SJSA1 (cell line): ENCODE measurements at regions not wholly inside any gene's neighbourhood (a gene's known extent, or its start where the extent isn't known, plus 50 kb on each side); places are given as distances from the start of the nearest gene placed in this dataset.
"Not testable (repeated sequence)": the region's sequence is repeated elsewhere in the genome, so short reads cannot be mapped to it uniquely, and the experiment has no call there.

Experiments
- DNase-seq, 2 experiments: peaks; one replicate each; pipeline ENCODE4 v3.0.0-alpha.2; 2015 to 2020; ENCODE audit warnings: low spot score in 2 of 2, low read depth in 1 of 2
- H3K27ac ChIP-seq: fragments of 250-450 bp; sonication (Bioruptor Pico); 2 replicates; pipeline ENCODE4 v1.5.1; 2020; ENCODE audit warnings: mild to moderate bottlenecking, moderate library complexity
- H3K27me3 ChIP-seq: fragments of 250-450 bp; sonication (Bioruptor Pico); replicated peaks from 2 replicates; pipeline ENCODE4 v1.5.1; 2020; ENCODE audit warnings: mild to moderate bottlenecking, moderate library complexity
- H3K36me3 ChIP-seq: fragments of 250-450 bp; sonication (Bioruptor Pico); 2 replicates; pipeline ENCODE4 v1.5.1; 2020; ENCODE audit warnings: mild to moderate bottlenecking
- H3K4me1 ChIP-seq: fragments of 250-450 bp; sonication (Bioruptor Pico); replicated peaks from 2 replicates; pipeline ENCODE4 v1.6.1; 2021; ENCODE audit warnings: mild to moderate bottlenecking
- H3K4me3 ChIP-seq: fragments of 250-450 bp; sonication (Bioruptor Pico); 2 replicates; pipeline ENCODE4 v1.5.1; 2020; ENCODE audit warnings: mild to moderate bottlenecking
- H3K9me3 ChIP-seq: fragments of 250-450 bp; sonication (Bioruptor Pico); replicated peaks from 2 replicates; pipeline ENCODE4 v1.5.1; 2020; ENCODE audit warnings: mild to moderate bottlenecking

GRCh38 chr18:77380695-77381094, 131.0 kb downstream of the GALR1 start:
- Histone ChIP-seq H3K4me1 (no peaks in the 10 kb centered on the region), H3K27ac (no peak overlapping the region), H3K36me3 (no peaks in the 10 kb centered on the region), H3K9me3 (no peaks in the 10 kb centered on the region), H3K27me3 (no peaks in the 10 kb centered on the region; the same call in 1 of the 2 replicates), H3K4me3 (no peak overlapping the region)
- DNase-seq: no peak

GRCh38 chr18:77392321-77392720, 142.7 kb downstream of the GALR1 start:
- no peak overlapping the region for H3K4me3 ChIP-seq
- no peaks in the 10 kb centered on the region for H3K9me3 ChIP-seq
- DNase-seq: no peak
- H3K27ac ChIP-seq: no peak overlapping the region
- H3K4me1 ChIP-seq: no peaks in the 10 kb centered on the region
- no peaks in the 10 kb centered on the region for H3K36me3 ChIP-seq
- H3K27me3 ChIP-seq: no peaks in the 10 kb centered on the region

DNA sequence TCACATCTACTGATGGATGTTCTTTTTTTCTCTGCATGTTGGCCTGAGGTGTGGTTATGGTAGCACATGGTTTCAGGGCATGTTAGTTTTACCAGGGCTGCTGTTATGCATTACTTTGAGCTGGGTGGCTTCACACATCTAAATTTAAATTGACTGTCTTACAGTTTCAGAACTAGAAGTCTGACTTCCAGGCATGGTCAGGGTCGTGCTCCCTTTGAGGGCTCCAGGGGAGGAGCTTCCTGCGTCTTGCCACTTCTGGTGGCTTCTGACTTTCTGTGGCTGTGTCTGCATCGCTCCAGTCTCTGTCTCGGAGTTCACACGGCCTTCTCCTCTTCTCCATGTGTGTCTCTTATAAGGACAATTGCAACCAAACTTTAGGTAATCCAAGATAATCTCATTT, 143.9 kb downstream of the GALR1 start:
- Histone ChIP-seq H3K9me3 (no peaks in the 10 kb centered on the region), H3K36me3 (no peaks in the 10 kb centered on the region), H3K4me1 (no peaks in the 10 kb centered on the region), H3K27ac (no peak overlapping the region), H3K27me3 (no peaks in the 10 kb centered on the region), H3K4me3 (no peak overlapping the region)
- no peak for DNase-seq

GRCh38 chr18:77395953-77396352, 146.3 kb downstream of the GALR1 start:
- Histone ChIP-seq H3K4me1 (no peaks in the 10 kb centered on the region), H3K36me3 (no peaks in the 10 kb centered on the region), H3K27ac (no peak overlapping the region), H3K9me3 (peaks cover 3% of the 10 kb centered on the region; the same call in 1 of the 2 replicates), H3K27me3 (no peaks in the 10 kb centered on the region), H3K4me3 (no peak overlapping the region)
- no peak for DNase-seq

DNA sequence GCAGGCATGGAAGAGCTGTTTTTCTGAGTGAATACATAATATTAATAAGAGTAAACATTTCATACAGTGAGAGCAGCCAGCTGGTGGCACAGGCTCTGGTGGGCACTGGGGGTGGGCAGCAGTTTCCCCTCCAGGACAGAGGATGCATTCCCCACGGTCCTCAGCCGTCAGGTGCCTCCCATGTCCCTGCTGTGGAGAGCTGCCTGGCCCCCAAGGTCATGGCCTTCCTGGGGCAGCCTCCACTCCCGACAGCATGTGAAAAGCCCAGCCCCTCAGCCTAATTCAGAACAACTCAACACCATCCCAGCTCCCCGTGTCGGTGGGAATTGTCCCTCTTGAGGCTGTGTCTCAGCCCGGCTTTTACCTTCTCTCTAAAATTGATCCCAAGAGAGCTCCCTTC, 147.4 kb downstream of the GALR1 start:
- Histone ChIP-seq H3K27me3 (no peaks in the 10 kb centered on the region), H3K27ac (no peak overlapping the region), H3K9me3 (peaks cover 3% of the 10 kb centered on the region; the same call in 1 of the 2 replicates), H3K4me1 (no peaks in the 10 kb centered on the region), H3K36me3 (no peaks in the 10 kb centered on the region), H3K4me3 (no peak overlapping the region)
- DNase-seq: no peak

- Histone ChIP-seq H3K36me3 (no peaks in the 10 kb centered on the region), H3K4me1 (no peaks in the 10 kb centered on the region), H3K27me3 (no peaks in the 10 kb centered on the region), H3K4me3 (no peak overlapping the region), H3K9me3 (peaks cover 3% of the 10 kb centered on the region; the same call in 1 of the 2 replicates), H3K27ac (no peak overlapping the region)
- no peak for DNase-seq
Measured at GRCh38 chr18:77397617-77398016, 148.0 kb downstream of the GALR1 start.

- Histone ChIP-seq H3K9me3 (peaks cover 3% of the 10 kb centered on the region; the same call in 1 of the 2 replicates), H3K4me1 (no peaks in the 10 kb centered on the region), H3K27me3 (no peaks in the 10 kb centered on the region), H3K4me3 (no peak overlapping the region), H3K36me3 (no peaks in the 10 kb centered on the region), H3K27ac (no peak overlapping the region)
- no peak for DNase-seq
Measured at GRCh38 chr18:77400561-77400960, 150.9 kb downstream of the GALR1 start.

DNA sequence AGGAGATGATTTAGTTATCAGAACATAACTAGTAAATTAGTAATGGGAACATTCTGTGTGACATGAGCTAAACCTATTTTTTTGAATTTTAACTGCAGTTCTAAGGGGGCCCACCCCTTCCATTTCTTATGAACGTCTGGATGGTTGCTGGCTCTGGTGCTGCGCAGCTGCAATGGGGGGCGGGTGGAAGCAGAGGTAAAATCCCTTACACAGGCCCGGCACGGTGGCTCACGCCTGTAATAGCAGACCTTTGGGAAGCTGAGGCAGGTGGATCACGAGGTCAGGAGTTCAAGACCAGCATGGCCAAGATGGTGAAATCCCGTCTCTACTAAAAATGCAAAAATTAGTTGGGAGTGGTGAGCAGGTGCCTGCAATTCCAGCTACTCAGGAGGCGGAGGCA, 151.5 kb downstream of the GALR1 start:
- H3K27ac ChIP-seq: no peak overlapping the region
- H3K9me3 ChIP-seq: peaks cover 3% of the 10 kb centered on the region; the same call in 1 of the 2 replicates
- no peaks in the 10 kb centered on the region for H3K4me1 ChIP-seq
- no peaks in the 10 kb centered on the region; the same call in 1 of the 2 replicates for H3K27me3 ChIP-seq
- no peak overlapping the region for H3K4me3 ChIP-seq
- DNase-seq: no peak
- no peaks in the 10 kb centered on the region for H3K36me3 ChIP-seq

DNA sequence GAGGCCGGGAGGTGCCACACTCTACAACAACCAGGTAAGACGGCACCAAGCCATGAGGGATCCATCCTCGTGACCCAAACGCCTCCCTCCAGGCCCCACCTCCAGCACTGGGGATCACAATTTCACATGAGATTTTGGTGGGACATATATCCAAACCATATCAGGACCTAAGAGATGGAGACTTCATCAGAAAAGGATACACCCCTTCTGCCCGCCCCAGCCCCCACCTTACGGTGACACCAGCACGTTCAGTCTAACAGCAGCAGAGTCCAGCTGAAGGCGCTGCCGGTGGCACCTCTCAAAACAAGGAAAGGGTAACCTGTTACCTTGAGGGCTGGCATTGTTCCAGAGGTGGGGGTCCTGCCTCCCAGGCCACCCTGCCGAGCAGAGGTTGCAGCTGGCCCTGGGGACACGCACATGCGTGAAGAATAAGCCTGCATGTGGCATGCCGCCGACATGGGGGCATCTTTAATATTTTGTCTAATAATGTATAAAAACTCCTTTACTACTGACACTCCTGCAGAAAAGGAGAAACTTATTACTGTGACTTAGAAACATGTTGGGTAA, 154.4 kb downstream of the GALR1 start:
- DNase-seq: no peak
- Histone ChIP-seq H3K27ac (no peak overlapping the region), H3K27me3 (no peaks in the 10 kb centered on the region; the same call in 1 of the 2 replicates), H3K9me3 (peaks cover 3% of the 10 kb centered on the region; the same call in 1 of the 2 replicates), H3K4me3 (no peak overlapping the region), H3K36me3 (no peaks in the 10 kb centered on the region), H3K4me1 (no peaks in the 10 kb centered on the region)

DNA sequence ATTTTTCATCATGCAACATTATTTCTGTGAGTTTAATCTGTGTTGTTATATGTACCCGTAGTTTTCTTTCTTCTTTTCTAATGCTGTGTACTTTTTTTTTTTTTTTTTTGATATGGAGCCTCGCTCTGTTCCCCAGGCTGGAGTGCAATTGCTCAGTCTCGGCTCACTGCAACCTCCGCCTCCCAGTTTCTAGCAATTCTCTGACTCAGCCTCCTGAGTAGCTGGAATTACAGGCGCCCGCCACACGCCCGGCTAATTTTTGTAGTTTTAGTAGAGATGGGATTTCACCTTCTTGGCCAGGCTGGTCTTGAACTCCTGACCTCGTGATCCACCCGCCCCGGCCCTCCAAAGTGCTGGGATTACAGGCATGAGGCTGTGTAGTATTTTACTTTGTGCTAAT, 155.4 kb downstream of the GALR1 start:
- Histone ChIP-seq H3K27me3 (no peaks in the 10 kb centered on the region; the same call in 1 of the 2 replicates), H3K27ac (no peak overlapping the region), H3K9me3 (peaks cover 3% of the 10 kb centered on the region; the same call in 1 of the 2 replicates), H3K4me1 (no peaks in the 10 kb centered on the region), H3K4me3 (no peak overlapping the region), H3K36me3 (no peaks in the 10 kb centered on the region)
- no peak for DNase-seq

DNA sequence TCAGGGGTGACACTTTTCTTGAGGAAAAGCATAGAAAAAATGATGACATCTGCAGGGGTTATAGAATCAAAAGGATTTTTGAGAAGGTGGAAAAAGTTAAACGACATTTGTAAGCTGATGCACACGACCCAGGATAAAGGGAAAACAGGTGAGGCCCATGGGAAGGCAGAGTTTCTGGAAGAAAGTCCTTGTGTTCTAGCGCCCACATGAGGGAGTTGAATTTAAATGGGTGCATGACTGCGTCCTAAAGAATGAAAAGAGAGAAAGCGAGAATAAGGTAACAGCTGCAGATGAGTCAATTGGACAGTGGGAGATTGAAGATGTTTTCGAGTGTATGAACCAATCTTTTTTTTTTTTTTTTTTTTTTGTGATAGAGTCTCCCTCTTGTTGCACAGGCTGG, 158.1 kb downstream of the GALR1 start:
- Histone ChIP-seq H3K9me3 (no peaks in the 10 kb centered on the region), H3K4me3 (no peak overlapping the region), H3K4me1 (no peaks in the 10 kb centered on the region), H3K36me3 (no peaks in the 10 kb centered on the region), H3K27me3 (no peaks in the 10 kb centered on the region; the same call in 1 of the 2 replicates), H3K27ac (no peak overlapping the region)
- DNase-seq: no peak

DNA sequence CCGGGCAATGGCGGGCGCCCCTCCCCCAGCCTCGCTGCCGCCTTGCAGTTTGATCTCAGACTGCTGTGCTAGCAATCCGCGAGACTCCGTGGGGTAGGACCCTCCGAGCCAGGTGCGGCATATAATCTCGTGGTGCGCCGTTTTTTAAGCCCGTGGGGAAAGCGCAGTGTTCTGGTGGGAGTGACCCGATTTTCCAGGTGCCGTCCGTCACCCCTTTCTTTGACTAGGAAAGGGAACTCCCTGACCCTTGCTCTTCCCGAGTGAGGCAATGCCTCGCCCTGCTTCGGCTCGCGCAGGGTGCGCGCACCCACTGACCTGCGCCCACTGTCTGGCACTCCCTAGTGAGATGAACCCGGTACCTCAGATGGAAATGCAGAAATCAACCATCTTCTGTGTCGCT, 171.9 kb downstream of the GALR1 start:
- not testable (repeated sequence) for H3K27me3 ChIP-seq, H3K36me3 ChIP-seq, DNase-seq, H3K4me1 ChIP-seq, H3K9me3 ChIP-seq, H3K27ac ChIP-seq, H3K4me3 ChIP-seq

DNA sequence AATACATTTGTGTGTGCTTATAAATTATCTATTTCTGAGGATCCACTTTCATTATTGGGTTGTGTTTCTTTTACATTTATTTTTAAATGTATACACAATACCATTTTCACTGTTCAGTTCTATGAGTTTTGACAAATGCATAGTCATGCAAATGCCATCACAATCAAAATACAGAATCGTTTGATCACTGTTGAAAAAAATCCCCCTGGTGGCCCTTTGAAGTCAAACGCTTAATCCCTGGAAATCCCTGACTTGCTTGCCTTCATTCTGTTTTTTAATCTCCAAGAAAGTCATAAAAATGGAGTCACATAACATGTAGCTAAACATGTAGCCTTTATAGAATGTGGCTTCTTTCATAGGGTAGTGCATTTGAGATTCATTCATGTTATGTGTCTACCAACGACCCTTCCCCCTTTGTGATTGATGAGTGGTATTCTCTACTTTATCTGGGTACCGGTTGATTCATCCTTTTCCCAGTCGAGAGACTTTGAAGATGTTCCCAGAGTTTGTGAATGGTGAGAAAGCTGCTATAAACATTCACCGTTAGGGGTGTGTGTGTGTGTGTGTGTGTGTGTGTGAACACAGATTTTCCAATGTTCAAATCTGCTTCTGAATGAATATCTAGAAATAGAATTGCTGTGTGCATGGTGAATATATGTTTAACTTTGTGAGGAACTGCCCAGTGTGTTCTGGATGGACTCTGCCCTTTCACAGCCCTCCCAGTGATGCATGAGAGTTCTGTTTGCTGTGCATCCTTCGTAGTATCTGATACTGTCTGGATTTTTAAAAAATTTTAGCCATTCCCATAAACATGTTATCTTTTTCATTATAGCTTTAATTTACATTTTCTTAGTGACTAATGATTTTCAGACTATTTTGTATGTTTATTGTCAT, 173.6 kb downstream of the GALR1 start:
- no peak for DNase-seq
- Histone ChIP-seq H3K4me1 (no peaks in the 10 kb centered on the region), H3K4me3 (no peak overlapping the region), H3K9me3 (no peaks in the 10 kb centered on the region), H3K27me3 (no peaks in the 10 kb centered on the region), H3K27ac (no peak overlapping the region), H3K36me3 (no peaks in the 10 kb centered on the region)

DNA sequence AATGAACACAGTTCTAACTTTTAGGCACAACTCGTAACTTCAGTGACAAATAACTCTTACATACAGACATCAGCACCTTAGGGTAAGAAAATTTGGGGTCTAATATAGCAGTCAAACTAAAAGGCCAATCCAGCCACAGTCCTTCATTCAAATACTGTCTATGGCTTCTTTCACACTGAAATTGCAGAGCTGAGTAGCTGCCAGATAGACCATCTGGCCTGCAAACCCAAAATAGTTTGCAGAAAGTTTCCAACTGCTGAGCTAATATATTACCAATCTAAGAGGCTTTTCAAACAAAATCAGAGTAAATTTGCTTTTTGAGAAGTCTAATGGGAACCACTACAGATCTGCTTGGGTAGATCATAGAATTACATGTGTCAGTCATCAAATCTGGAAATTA, 183.4 kb downstream of the GALR1 start:
- Histone ChIP-seq H3K27ac (no peak overlapping the region), H3K36me3 (no peaks in the 10 kb centered on the region), H3K4me3 (no peak overlapping the region), H3K27me3 (no peaks in the 10 kb centered on the region), H3K9me3 (no peaks in the 10 kb centered on the region), H3K4me1 (no peaks in the 10 kb centered on the region)
- no peak for DNase-seq
